NB4 (cell line): ENCODE measurements at regions not wholly inside any gene's neighbourhood (a gene's known extent, or its start where the extent isn't known, plus 50 kb on each side); places are given as distances from the start of the nearest gene placed in this dataset.

Source experiments
- MYC ChIP-seq: IDR thresholded peaks from 2 replicates; pipeline ENCODE4 v1.6.1; 2011; ENCODE audit warnings: low read depth, low read length
- POLR2A ChIP-seq: IDR thresholded peaks from 2 replicates; pipeline ENCODE4 v1.6.1; 2011; ENCODE audit warnings: mild to moderate bottlenecking; ENCODE audit not compliant: insufficient read length; ENCODE audit errors: extremely low read depth
- TF ChIP-seq, protein P1 (sequence below): IDR thresholded peaks from one replicate; pipeline ENCODE4 v1.5.1; 2012; ENCODE audit warnings: low read depth, low read length
- TF ChIP-seq, protein P2 (sequence below): IDR thresholded peaks from 2 replicates; pipeline ENCODE4 v1.6.1; 2011; ENCODE audit warnings: low read depth, low read length

DNA sequence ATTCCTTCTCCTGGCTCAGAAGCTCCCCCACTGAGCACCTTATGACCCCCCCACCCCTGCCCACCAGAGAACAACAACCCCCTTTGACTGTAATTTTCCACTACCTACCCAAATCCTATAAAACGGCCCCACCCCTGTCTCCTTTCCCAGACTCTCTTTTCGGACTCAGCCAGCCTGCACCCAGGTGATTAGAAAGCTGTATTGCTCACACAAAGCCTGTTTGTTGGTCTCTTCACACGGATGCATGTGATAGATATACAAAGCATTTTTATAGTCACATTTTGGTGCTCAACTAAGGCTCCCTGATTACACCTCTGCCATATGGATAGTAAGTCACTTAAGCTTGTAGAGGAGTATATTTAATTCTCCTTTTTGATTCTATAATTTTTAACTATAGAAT, 985.8 kb downstream of the REEP3 start:
- TF ChIP-seq, protein P1, sequence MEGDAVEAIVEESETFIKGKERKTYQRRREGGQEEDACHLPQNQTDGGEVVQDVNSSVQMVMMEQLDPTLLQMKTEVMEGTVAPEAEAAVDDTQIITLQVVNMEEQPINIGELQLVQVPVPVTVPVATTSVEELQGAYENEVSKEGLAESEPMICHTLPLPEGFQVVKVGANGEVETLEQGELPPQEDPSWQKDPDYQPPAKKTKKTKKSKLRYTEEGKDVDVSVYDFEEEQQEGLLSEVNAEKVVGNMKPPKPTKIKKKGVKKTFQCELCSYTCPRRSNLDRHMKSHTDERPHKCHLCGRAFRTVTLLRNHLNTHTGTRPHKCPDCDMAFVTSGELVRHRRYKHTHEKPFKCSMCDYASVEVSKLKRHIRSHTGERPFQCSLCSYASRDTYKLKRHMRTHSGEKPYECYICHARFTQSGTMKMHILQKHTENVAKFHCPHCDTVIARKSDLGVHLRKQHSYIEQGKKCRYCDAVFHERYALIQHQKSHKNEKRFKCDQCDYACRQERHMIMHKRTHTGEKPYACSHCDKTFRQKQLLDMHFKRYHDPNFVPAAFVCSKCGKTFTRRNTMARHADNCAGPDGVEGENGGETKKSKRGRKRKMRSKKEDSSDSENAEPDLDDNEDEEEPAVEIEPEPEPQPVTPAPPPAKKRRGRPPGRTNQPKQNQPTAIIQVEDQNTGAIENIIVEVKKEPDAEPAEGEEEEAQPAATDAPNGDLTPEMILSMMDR = no peak
- TF ChIP-seq POLR2A = no peak
- TF ChIP-seq, protein P2, sequence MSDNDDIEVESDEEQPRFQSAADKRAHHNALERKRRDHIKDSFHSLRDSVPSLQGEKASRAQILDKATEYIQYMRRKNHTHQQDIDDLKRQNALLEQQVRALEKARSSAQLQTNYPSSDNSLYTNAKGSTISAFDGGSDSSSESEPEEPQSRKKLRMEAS = no peak
- TF ChIP-seq MYC = no peak
